NCI-H2196 treated with DMSO at 0.1 percent for 48 hours (cell line): ENCODE measurements at regions not wholly inside any gene's neighbourhood (a gene's known extent, or its start where the extent isn't known, plus 50 kb on each side); places are given as distances from the start of the nearest gene placed in this dataset.

Experiments
- DNase-seq: peaks from one replicate; lab custom pipeline; 2025; ENCODE audit not compliant: unreplicated experiment; lab: John Stamatoyannopoulos, UW

- DNase-seq, result no peak
These were observed 259.9 kb upstream of the KCNH8 start for GRCh38 chr3:18888370-18888769.

GRCh38 chr3:18886331-18886730, 262.0 kb upstream of the KCNH8 start:
- no peak for DNase-seq

DNA sequence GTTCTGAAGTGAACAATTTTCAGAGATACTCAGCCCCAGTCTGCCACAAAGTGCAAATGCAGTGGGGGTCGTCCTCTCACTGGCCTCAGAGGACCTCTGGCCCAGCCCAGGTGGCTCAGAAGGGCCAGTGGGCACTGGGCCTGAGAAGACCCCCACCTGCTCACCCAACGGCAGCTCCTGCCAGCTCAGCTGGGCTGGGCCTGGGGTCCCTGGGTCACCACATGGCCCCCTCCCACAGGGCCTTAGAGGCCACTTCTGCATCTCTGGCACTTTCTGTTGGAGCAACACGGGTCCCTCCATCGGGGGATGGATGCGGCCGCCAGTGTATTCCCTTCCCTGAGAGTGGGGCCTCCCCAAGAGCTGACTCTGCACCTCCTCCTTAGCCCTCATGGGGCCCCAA, 262.7 kb upstream of the KCNH8 start:
- DNase-seq, result no peak

- no peak for DNase-seq
These were observed 264.7 kb upstream of the KCNH8 start for GRCh38 chr3:18883571-18883970.

DNA sequence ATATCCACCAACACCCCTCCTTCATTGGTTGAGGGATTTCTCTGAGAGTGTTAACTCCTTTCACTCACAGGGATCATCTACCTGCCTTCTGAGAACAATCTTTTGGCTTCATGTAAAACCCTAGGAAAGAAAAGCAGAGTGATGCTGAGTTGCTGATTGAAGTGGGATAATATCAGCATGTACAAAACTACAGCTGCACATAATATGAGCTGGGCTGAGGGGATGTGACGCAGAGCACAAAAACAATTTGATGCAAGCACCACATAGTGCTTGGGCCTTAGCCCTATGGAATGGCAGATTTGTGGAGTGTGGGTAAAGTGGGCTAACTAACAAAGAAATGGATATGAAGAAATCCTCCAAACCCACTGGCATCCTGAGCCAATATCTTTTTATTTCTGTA, 267.6 kb upstream of the KCNH8 start:
- DNase-seq, result no peak

GRCh38 chr3:18872466-18872865, 275.8 kb upstream of the KCNH8 start:
- DNase-seq, result no peak

GRCh38 chr3:18870642-18871041, 277.7 kb upstream of the KCNH8 start:
- DNase-seq, result no peak

DNA sequence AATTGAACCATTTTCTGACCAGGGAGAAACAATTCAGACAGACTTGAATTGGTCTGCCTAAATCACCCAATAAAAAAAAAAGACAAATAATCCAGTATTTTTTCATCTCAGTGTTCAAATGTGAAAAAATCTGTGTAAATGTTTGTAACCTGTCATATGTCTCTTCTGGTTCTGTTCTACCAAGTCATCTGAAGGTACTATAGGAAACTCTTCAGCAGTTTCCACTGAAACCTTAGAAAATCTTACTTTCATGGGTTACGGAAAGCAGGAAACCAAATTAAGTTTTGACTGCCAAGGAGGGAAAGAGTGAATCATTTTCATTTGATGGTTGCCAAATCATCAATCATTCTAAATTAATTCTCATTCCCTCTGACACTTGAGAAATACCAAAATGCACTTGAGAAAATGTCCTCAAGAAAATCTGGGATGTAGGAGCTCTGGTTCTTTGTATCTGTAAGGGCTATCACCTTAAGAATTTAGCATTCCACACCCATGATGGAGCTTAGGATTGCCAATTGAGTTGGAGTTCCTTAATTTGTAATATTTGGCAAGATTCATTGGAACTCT, 278.2 kb upstream of the KCNH8 start:
- no peak for DNase-seq

GRCh38 chr3:18868911-18869689, 279.2 kb upstream of the KCNH8 start:
- DNase-seq, result no peak

DNA sequence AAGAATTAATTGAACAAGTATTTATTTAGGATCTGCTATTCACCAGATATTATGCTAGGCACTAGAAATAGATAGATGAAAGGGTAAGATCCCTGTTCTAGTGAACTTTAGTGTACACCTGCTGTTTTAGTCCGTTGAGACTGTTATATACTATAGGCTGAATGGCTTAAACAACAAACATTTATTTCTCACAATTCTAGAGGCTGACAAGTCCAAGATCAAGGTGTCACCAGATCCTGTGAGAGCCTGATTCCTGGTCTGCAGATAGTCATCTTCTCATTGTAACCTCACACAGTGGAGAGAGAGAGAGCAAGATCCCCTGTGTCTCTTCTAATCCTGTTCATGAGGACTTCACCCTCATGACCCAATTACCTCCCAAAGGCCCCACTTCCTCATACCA, 281.4 kb upstream of the KCNH8 start:
- DNase-seq, result no peak

DNA sequence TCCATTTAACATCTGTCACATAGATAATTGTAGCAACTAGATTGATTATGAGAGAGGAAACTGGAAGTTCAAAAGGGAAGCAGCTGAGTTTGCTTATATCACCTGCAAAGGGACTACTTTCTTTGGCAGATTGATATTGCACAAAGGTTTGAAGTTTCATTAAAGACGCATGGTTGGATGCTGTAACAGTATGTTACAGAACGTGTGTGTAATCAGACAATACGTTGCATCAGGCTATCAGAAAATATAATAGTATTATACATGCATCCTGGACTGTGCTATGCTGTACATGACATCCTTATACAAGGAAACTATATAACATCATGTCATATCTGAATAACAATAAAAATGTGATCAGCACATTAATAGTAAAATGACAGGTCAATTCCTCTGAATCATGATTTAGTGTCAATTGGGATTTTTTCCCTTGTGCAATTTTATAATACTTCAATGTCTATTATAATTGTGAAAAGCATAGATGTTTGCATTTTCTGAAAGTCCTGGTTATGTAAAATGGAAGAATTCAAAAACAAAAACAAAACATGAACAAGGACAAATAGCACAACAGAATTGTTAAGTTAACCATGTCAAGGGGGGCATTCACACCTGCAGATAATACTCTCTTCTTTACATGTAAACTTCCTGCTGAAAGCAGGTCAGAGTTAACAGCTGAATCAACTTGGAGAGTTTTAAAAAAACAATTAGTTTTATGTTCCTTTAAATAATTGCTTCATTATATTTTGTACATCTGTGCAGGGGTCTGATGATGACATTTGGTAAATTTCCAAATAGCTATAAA, 283.2 kb upstream of the KCNH8 start:
- DNase-seq, result no peak

GRCh38 chr3:18862077-18862476, 286.2 kb upstream of the KCNH8 start:
- no peak for DNase-seq

DNA sequence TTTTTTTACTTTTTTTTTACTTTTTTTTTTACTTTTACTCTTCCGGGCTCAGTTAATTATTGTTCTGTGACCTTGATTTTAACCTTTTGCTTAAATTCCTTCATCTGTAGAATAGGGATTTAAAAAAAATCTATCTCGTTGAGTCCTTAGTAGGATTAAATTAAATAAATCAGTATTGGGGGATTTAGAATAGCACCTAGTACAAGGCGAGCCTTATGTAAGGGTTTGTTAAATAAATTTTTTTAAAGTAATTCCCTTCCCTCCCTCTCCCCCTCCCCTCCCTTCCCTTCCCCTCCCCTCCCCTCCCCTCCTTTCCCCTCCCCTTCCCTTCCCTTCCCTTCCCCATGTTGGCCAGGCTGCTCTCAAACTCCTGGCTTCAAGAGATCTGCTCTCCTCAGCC, 287.2 kb upstream of the KCNH8 start:
- DNase-seq, result no peak

DNA sequence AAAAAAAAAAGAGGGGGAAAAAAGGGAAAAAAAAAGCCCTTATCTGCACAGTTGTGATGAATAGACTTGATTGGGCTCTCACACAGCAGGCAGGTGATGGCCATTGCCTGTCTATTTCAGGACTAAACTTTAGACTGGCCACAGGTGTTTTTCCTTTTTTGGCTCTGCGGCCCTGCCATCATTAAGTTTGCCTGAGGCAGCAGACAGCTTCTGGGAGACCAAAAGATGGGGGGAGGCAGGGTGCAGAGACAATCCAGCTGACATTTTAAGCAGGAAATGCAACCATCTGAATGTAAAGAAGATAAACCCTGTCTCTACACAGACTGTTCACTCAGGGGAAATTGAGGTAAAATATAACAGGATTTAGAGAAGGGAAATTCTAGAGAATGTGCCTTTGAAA, 295.0 kb upstream of the KCNH8 start:
- no peak for DNase-seq

DNA sequence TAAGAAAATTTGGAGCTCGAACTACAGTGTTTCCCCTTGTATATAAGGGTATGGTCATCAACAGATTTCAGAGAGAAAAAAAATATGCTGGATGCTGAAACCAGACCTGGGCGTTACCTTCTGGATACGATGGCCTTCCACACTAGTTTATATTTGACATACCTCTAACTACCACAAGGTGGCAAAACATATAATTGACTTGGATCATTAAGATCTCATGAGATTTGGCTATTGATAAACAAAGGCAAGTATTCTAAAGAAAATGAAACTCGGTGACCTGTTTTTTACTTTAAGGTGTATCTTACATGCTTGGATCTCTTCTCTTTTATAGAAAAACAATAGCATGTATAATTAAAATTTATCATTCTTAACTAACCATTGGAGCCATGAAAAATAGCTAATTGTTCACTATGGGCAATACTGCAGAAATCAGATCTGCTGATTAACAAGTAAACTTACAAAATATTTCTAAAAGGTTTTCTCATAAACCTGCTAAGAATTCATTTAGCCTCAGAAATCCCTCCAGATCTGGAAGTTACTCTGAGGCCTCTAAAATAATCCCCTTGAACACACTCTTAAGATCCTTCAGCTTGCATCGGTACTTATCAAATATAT, 300.6 kb upstream of the KCNH8 start:
- DNase-seq, result no peak

DNA sequence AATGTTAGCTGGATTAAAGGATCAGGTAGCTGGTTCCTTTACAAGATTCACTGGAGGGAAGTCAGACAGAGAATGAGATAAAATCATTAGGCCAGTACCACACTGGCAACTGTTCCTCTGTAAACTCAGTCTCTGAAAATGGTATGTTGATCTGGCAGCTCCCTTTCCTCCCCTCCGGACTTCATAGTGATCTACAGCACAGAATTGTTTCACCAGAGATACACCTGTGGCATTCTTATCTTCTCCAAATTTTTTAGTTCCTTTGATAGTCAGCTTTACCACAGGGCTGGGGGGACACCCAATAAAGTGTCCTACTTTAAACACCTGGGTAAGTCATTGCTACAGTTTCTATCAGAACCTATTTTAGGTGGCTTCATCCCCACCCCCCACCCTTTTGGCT, 304.3 kb upstream of the KCNH8 start:
- DNase-seq, result no peak

DNA sequence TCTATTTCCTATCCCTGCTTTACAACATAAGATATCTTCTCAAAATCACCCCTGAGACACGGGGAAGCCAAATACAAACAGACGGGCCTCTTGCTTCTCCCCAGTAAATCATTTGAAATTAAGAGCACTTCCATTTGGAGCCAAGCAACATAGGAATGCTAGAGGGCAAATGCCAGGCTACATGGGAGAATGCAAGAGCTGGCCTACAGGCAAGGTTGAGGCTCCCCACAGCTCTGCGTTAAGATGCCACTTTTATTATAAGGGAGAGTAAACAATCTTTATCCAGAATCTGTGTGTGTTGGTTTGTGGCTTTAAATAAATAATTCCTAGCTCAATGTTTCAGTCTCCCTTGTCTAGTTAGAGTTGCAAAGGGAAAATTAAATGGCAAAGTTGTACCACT, 305.1 kb upstream of the KCNH8 start:
- DNase-seq, result no peak

GRCh38 chr3:18841422-18842343, 306.6 kb upstream of the KCNH8 start:
- DNase-seq, result no peak

DNA sequence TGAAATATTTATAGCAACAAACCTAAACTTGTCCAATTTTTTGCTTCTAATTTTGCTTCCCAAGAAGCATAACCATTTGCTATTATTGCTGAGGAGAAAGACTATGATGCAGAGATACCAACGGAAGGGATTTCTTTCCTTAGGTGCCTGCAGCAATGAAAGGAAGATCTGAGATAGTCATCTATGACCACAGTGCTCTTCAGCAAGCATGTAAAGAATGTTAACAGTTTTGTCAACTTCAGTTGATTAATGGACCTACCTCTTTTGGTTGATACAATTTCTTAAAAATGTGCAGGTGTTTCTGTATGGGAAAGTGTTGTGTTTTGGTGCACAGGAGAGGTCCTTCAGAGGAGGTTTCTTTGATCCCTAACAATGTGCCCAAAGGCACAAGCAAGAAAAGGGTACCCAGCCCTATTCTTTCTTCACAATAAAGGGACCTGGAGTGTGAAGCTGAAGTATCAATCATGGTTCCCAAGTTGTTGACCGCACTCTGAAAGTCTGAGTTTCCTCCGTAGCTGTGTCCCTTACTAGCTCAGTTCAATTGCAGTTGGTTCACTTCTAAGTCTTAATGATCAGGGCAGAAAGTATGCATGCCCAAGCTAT, 307.7 kb upstream of the KCNH8 start:
- DNase-seq, result no peak

- no peak for DNase-seq
These were observed 309.6 kb upstream of the KCNH8 start for GRCh38 chr3:18838758-18839157.
